Caco-2 (cell line): ENCODE measurements at regions not wholly inside any gene's neighbourhood (a gene's known extent, or its start where the extent isn't known, plus 50 kb on each side); places are given as distances from the start of the nearest gene placed in this dataset.
A peak's percentile ranks its signal among the peaks of the same experiment; 100 is the strongest.

Experiments
- BruUV-seq: library from RNA; stranded (reverse); fragments of 400-500 nt; replicated peaks from 2 replicates; lab custom pipeline; 2021; lab: Mats Ljungman, UMichigan
- CTCF ChIA-PET: fragments of 300-600 bp; sonication (Branson Sonifier 250); formaldehyde crosslinking; loops from one replicate; lab custom pipeline; 2022; ENCODE audit warnings: antibody characterized with exemption; lab: Charles Lee
- POLR2A ChIA-PET: fragments of 300-600 bp; sonication (Branson Sonifier 250); formaldehyde crosslinking; loops from one replicate; lab custom pipeline; 2022; ENCODE audit warnings: antibody characterized with exemption; lab: Charles Lee
- DNase-seq, 2 experiments: peaks; one replicate each; pipeline versions ENCODE4 v3.0.0 to v3.0.0-alpha.2; 2020 to 2022
- H3K27me3 ChIP-seq: replicated peaks from 2 replicates; pipeline ENCODE4 v1.6.0; 2011; ENCODE audit warnings: low read length; ENCODE audit not compliant: control insufficient read depth, insufficient read depth
- H3K36me3 ChIP-seq: 2 replicates; pipeline ENCODE4 v1.5.1; 2011; ENCODE audit warnings: low read length; ENCODE audit not compliant: control insufficient read depth, insufficient read depth
- H3K4me1 ChIP-seq: fragments of 250-450 bp; sonication (Bioruptor Pico); 2 replicates; pipeline ENCODE4 v1.5.1; 2020; ENCODE audit warnings: mild to moderate bottlenecking
- H3K4me3 ChIP-seq: 2 replicates; pipeline ENCODE4 v1.5.1; 2011; ENCODE audit warnings: low read depth, mild to moderate bottlenecking, control low read depth, low read length
- H3K9me3 ChIP-seq: fragments of 250-450 bp; sonication (Bioruptor Pico); 2 replicates; pipeline ENCODE4 v1.5.1; 2020; ENCODE audit warnings: mild to moderate bottlenecking, moderate library complexity
- H3K27ac Mint-ChIP-seq: one replicate; pipeline ENCODE4 v1.8.0; 2022; ENCODE audit warnings: mixed read lengths; ENCODE audit not compliant: unreplicated experiment
- H3K27me3 Mint-ChIP-seq: one replicate; pipeline ENCODE4 v1.8.0; 2022; ENCODE audit warnings: mixed read lengths; ENCODE audit not compliant: insufficient read depth, unreplicated experiment
- H3K36me3 Mint-ChIP-seq: one replicate; pipeline ENCODE4 v1.8.0; 2022; ENCODE audit warnings: mild to moderate bottlenecking, mixed read lengths; ENCODE audit not compliant: insufficient read depth, unreplicated experiment
- H3K4me1 Mint-ChIP-seq: one replicate; pipeline ENCODE4 v1.8.0; 2022; ENCODE audit warnings: low read depth, mixed read lengths; ENCODE audit not compliant: unreplicated experiment
- H3K4me3 Mint-ChIP-seq: one replicate; pipeline ENCODE4 v1.8.0; 2022; ENCODE audit warnings: mild to moderate bottlenecking, moderate library complexity, mixed read lengths; ENCODE audit not compliant: unreplicated experiment
- H3K9me3 Mint-ChIP-seq: one replicate; pipeline ENCODE4 v1.8.0; 2022; ENCODE audit warnings: mixed read lengths; ENCODE audit not compliant: unreplicated experiment
- CTCF ChIP-seq, 2 experiments: fragments of 200-600 bp in 1 of 2; IDR thresholded peaks; 1 replicate in 1 of 2; 2 replicates in 1 of 2; pipeline versions ENCODE4 v1.5.1 to v1.8.0; 2011 to 2022; ENCODE audit warnings: antibody characterized with exemption in 1 of 2, control low read depth in 1 of 2, inconsistent platforms in 1 of 2, low read depth in 1 of 2, low read length in 1 of 2, mild to moderate bottlenecking in 1 of 2, moderate library complexity in 1 of 2; ENCODE audit not compliant: insufficient read depth in 1 of 2, severe bottlenecking in 1 of 2, unreplicated experiment in 1 of 2
- intact Hi-C: fragments of 100-400 bp; cut with micrococcal nuclease; formaldehyde crosslinking; loops from one replicate; pipeline ENCODE4 v1.10.0; 2022; ENCODE audit not compliant: unreplicated experiment

DNA sequence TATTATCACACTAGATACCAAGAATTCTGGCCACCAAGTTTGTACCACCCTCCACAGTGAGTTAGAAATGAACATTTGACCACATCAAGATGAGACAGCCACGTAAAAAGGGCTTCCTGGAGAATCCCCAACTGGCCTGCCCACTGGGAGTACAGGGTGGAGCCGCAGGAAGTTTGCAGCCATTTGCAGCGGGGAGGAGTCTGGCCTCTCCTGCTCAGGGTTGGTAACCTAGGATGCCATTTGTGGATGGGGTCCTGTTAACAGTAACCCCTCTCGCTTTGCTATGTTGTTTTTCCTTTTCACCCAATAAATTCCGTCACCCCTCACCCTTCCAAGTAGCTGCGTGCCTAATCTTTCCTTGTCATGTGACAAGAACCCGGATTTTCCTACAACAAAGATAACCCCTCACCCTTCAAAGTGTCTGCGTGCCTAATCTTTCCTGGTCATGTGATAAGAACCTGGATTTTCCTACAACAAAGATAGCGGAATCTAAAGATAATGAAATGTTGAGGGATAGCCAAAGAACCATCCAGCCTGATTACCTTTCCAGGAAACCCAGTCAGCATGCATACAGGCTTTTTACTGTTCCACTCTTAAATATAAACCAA lies 245.4 kb downstream of the NAF1 start:
- ChIA-PET CTCF (no interaction called here), POLR2A (no interaction called here)
- Histone ChIP-seq H3K4me1 (no peaks in the 10 kb centered on the region), H3K4me3 (no peak overlapping the region), H3K36me3 (no peaks in the 10 kb centered on the region), H3K27me3 (no peaks in the 10 kb centered on the region), H3K9me3 (peaks cover 5% of the 10 kb centered on the region; the same call in 1 of the 2 replicates)
- no peak overlapping the region for H3K4me3 Mint-ChIP-seq
- H3K9me3 Mint-ChIP-seq = no peaks in the 10 kb centered on the region
- no peaks in the 10 kb centered on the region for H3K27me3 Mint-ChIP-seq
- no peak overlapping the region for H3K27ac Mint-ChIP-seq
- H3K4me1 Mint-ChIP-seq = peaks cover 6% of the 10 kb centered on the region
- TF ChIP-seq CTCF (IDR thresholded peaks at IDR 0.05; ENCODE audit: insufficient read depth in 1 of 2, low read depth in 1 of 2, low read length in 1 of 2, severe bottlenecking in 1 of 2, unreplicated experiment in 1 of 2) = no peak
- BruUV-seq = no TSS peak
- peak in 1 of 2 experiments; percentile 2 for DNase-seq
- intact Hi-C loops = no loop called here
- no peaks in the 10 kb centered on the region for H3K36me3 Mint-ChIP-seq

- CTCF ChIA-PET = no interaction called here
- H3K4me1 ChIP-seq = no peaks in the 10 kb centered on the region
- H3K9me3 Mint-ChIP-seq = no peaks in the 10 kb centered on the region
- no peaks in the 10 kb centered on the region for H3K27me3 ChIP-seq
- peaks cover 6% of the 10 kb centered on the region for H3K4me1 Mint-ChIP-seq
- H3K36me3 ChIP-seq = no peaks in the 10 kb centered on the region
- no peak for TF ChIP-seq CTCF (IDR thresholded peaks at IDR 0.05; ENCODE audit: insufficient read depth in 1 of 2, low read depth in 1 of 2, low read length in 1 of 2, severe bottlenecking in 1 of 2, unreplicated experiment in 1 of 2)
- H3K4me3 ChIP-seq = no peak overlapping the region
- no peak overlapping the region for H3K27ac Mint-ChIP-seq
- no peaks in the 10 kb centered on the region for H3K27me3 Mint-ChIP-seq
- peaks cover 5% of the 10 kb centered on the region; the same call in 1 of the 2 replicates for H3K9me3 ChIP-seq
- DNase-seq = no peak
- no peaks in the 10 kb centered on the region for H3K36me3 Mint-ChIP-seq
- POLR2A ChIA-PET = no interaction called here
- no TSS peak for BruUV-seq
- no peak overlapping the region for H3K4me3 Mint-ChIP-seq
- intact Hi-C loops = no loop called here
Observed at GRCh38 chr4:162920649-162921048, 246.0 kb downstream of the NAF1 start.

GRCh38 chr4:162912482-162912881 lies 254.2 kb downstream of the NAF1 start:
- CTCF ChIA-PET = no interaction called here

More at GRCh38 chr4:162912482-162912881, 254.2 kb downstream of the NAF1 start:
- Histone ChIP-seq H3K36me3 (no peaks in the 10 kb centered on the region), H3K9me3 (no peaks in the 10 kb centered on the region), H3K27me3 (no peaks in the 10 kb centered on the region), H3K4me3 (no peak overlapping the region), H3K4me1 (no peaks in the 10 kb centered on the region)
- no peaks in the 10 kb centered on the region for H3K9me3 Mint-ChIP-seq
- H3K36me3 Mint-ChIP-seq = no peaks in the 10 kb centered on the region
- intact Hi-C loops = no loop called here
- no peaks in the 10 kb centered on the region for H3K4me1 Mint-ChIP-seq
- H3K4me3 Mint-ChIP-seq = no peak overlapping the region
- no TSS peak for BruUV-seq
- POLR2A ChIA-PET = no interaction called here
- no peak overlapping the region for H3K27ac Mint-ChIP-seq
- DNase-seq = no peak
- no peaks in the 10 kb centered on the region for H3K27me3 Mint-ChIP-seq
- TF ChIP-seq CTCF (IDR thresholded peaks at IDR 0.05; ENCODE audit: insufficient read depth in 1 of 2, low read depth in 1 of 2, low read length in 1 of 2, severe bottlenecking in 1 of 2, unreplicated experiment in 1 of 2) = no peak
